ENCODE measurements at regions not wholly inside any gene's neighbourhood (a gene's known extent, or its start where the extent isn't known, plus 50 kb on each side); places are given as distances from the start of the nearest gene placed in this dataset.

- Histone ChIP-seq H3K27me3 (ENCODE audit: control insufficient read depth, insufficient read depth, low read length) (no peaks in the 10 kb centered on the region), H3K79me2 (ENCODE audit: control insufficient read depth, insufficient read depth, low read length) (no peaks in the 10 kb centered on the region), H3K27ac (ENCODE audit: insufficient read depth, low read length) (no peak overlapping the region), H3K4me1 (ENCODE audit: control insufficient read depth, extremely low read depth, insufficient read depth, low read length) (no peaks in the 10 kb centered on the region), H3K4me2 (ENCODE audit: extremely low read depth, insufficient read depth, low read length) (no peak overlapping the region), H4K20me1 (ENCODE audit: control insufficient read depth, extremely low read depth, insufficient read depth, low read length) (no peaks in the 10 kb centered on the region), H3K9me3 (ENCODE audit: control insufficient read depth, insufficient read depth, low read depth, low read length) (no peaks in the 10 kb centered on the region), H3K9ac (ENCODE audit: insufficient read depth, low read length) (no peak overlapping the region), H3K36me3 (ENCODE audit: control insufficient read depth, insufficient read depth, low read length) (no peaks in the 10 kb centered on the region), H3K4me3 (replicated peaks in 1 of 4; ENCODE audit: control extremely low read depth in 1 of 4, insufficient read depth in 1 of 4, low read depth in 3 of 4, low read length in 4 of 4) (no peak overlapping the region), H2AFZ (ENCODE audit: low read length) (no peak overlapping the region)
- no peak for DNase-seq (ENCODE audit: low read depth in 2 of 2)
- TF ChIP-seq CTCF (conservative IDR thresholded peaks at IDR 0.05 in 1 of 2, IDR thresholded peaks at IDR 0.05 in 1 of 2; ENCODE audit: low read depth in 1 of 2, low read length in 2 of 2) (no peak), EZH2 (IDR thresholded peaks at IDR 0.05; ENCODE audit: low read length, missing control alignments) (no peak)
Measured at GRCh38 chrY:8535704-8536103, 801.6 kb upstream of the TSPY4 start.

GRCh38 chrY:8536277-8536676, 801.0 kb upstream of the TSPY4 start:
- Histone ChIP-seq H3K4me2 (ENCODE audit: extremely low read depth, insufficient read depth, low read length) (no peak overlapping the region), H3K9ac (ENCODE audit: insufficient read depth, low read length) (no peak overlapping the region), H3K4me1 (ENCODE audit: control insufficient read depth, extremely low read depth, insufficient read depth, low read length) (no peaks in the 10 kb centered on the region), H3K9me3 (ENCODE audit: control insufficient read depth, insufficient read depth, low read depth, low read length) (no peaks in the 10 kb centered on the region), H3K4me3 (replicated peaks in 1 of 4; ENCODE audit: control extremely low read depth in 1 of 4, insufficient read depth in 1 of 4, low read depth in 3 of 4, low read length in 4 of 4) (no peak overlapping the region), H2AFZ (ENCODE audit: low read length) (no peak overlapping the region), H3K79me2 (ENCODE audit: control insufficient read depth, insufficient read depth, low read length) (no peaks in the 10 kb centered on the region), H3K27ac (ENCODE audit: insufficient read depth, low read length) (no peak overlapping the region), H3K27me3 (ENCODE audit: control insufficient read depth, insufficient read depth, low read length) (no peaks in the 10 kb centered on the region), H3K36me3 (ENCODE audit: control insufficient read depth, insufficient read depth, low read length) (no peaks in the 10 kb centered on the region), H4K20me1 (ENCODE audit: control insufficient read depth, extremely low read depth, insufficient read depth, low read length) (no peaks in the 10 kb centered on the region)
- TF ChIP-seq EZH2 (IDR thresholded peaks at IDR 0.05; ENCODE audit: low read length, missing control alignments) (no peak), CTCF (conservative IDR thresholded peaks at IDR 0.05 in 1 of 2, IDR thresholded peaks at IDR 0.05 in 1 of 2; ENCODE audit: low read depth in 1 of 2, low read length in 2 of 2) (no peak)
- DNase-seq (ENCODE audit: low read depth in 2 of 2), result no peak

- DNase-seq (ENCODE audit: low read depth in 2 of 2), result no peak
- Histone ChIP-seq H2AFZ (ENCODE audit: low read length) (no peak overlapping the region), H3K27ac (ENCODE audit: insufficient read depth, low read length) (no peak overlapping the region), H4K20me1 (ENCODE audit: control insufficient read depth, extremely low read depth, insufficient read depth, low read length) (no peaks in the 10 kb centered on the region), H3K9me3 (ENCODE audit: control insufficient read depth, insufficient read depth, low read depth, low read length) (no peaks in the 10 kb centered on the region), H3K36me3 (ENCODE audit: control insufficient read depth, insufficient read depth, low read length) (no peaks in the 10 kb centered on the region), H3K4me2 (ENCODE audit: extremely low read depth, insufficient read depth, low read length) (no peak overlapping the region), H3K79me2 (ENCODE audit: control insufficient read depth, insufficient read depth, low read length) (no peaks in the 10 kb centered on the region), H3K4me1 (ENCODE audit: control insufficient read depth, extremely low read depth, insufficient read depth, low read length) (no peaks in the 10 kb centered on the region), H3K4me3 (replicated peaks in 1 of 4; ENCODE audit: control extremely low read depth in 1 of 4, insufficient read depth in 1 of 4, low read depth in 3 of 4, low read length in 4 of 4) (no peak overlapping the region), H3K27me3 (ENCODE audit: control insufficient read depth, insufficient read depth, low read length) (no peaks in the 10 kb centered on the region), H3K9ac (ENCODE audit: insufficient read depth, low read length) (no peak overlapping the region)
- TF ChIP-seq CTCF (conservative IDR thresholded peaks at IDR 0.05 in 1 of 2, IDR thresholded peaks at IDR 0.05 in 1 of 2; ENCODE audit: low read depth in 1 of 2, low read length in 2 of 2), result no peak
Measured at GRCh38 chrY:8541306-8541705, 796.0 kb upstream of the TSPY4 start.
